Endometrial microvascular endothelial cells (primary cell): ENCODE measurements at regions not wholly inside any gene's neighbourhood (a gene's known extent, or its start where the extent isn't known, plus 50 kb on each side); places are given as distances from the start of the nearest gene placed in this dataset.

Experiments used
- in situ Hi-C: cut with HindIII; loops from 2 replicates; pipeline ENCODE4 v1.10.0; 2017; ENCODE audit warnings: low sequenced_read_pairs, low pct_unique_long_range_greater_than_20kb; ENCODE audit errors: inconsistent ontology term

DNA sequence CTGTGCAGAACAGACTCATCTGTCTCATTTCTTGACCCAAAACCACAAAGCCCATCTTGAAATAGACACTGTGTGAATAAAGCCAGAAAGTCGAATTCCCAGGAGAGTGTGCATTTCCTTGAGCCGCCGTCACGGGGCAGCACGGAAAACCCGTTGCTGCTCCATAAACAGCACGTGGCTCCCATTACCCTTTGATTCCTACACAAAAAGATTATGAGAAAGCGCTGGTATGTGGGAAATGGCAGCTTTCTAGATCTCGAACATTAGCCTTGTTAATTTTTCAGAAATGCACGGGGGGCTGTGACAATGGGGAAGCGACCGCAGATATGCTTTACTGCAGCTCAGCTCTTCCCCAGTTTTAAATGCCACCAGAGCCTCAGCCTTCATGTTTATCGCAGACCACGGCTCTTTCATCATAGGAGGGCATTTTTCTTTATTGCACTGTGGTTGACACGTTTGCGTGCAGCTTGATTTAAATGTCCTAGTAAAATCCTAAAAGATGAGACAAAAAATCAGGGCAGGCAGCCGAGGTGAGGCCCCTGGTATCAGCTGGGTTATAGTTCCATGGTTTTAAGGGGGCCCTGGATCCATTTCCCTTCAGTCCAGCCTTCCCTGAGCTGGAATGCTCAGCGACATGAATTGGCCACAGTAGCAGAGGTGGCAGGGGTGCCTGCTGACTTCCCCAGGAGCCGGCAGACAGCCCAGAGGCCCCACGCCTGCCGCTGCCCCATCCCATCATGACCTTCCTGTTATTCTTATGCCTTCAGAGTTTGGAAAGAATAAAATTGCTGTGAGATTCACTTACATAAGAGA lies 249.3 kb downstream of the NDUFA10 start:
- in situ Hi-C loops = no loop called here

GRCh38 chr2:239774933-239775622 lies 250.1 kb downstream of the NDUFA10 start:
- in situ Hi-C loops = no loop called here

DNA sequence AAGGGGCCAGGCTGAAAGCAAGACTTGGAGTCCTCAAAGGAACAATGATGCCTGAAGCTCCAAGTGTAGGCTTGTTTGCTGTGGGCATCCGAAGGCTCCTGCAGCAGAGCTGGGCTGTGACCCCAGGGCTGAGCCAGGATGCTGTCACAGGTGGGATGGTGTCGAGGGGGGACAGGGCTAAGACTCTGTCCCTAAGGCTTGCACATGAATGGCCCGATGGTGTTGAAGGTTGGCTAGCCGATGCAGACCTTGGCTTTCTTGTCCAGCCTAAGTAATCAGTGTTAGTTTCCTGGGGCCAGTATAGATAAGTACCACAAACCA lies 251.0 kb downstream of the NDUFA10 start:
- in situ Hi-C loops = no loop called here

- in situ Hi-C loops = no loop called here
Measured at GRCh38 chr2:239773228-239774141, 251.7 kb downstream of the NDUFA10 start.

GRCh38 chr2:239772721-239773120 lies 252.4 kb downstream of the NDUFA10 start:
- in situ Hi-C loops = no loop called here

DNA sequence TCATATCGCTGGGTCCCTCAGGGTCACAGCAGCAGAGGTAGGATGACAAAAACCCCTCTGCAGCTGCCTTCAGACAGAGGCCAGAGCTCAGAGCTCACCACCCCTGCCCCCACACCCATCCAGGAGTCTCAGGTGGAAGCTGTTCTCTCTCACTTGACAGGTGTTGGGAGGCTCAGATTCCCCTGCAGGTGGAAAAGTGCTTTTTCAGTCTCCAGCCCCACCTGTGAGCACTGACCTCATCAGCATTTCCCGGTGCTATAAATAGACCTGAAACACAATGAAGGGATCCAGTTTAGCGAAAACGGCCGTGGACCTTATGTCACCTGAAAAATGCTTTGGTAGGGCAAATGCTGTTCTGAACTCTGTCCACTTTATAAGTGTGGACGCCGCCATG lies 254.9 kb downstream of the NDUFA10 start:
- in situ Hi-C loops = no loop called here

GRCh38 chr2:239769554-239770245 lies 255.4 kb downstream of the NDUFA10 start:
- in situ Hi-C loops = no loop called here

DNA sequence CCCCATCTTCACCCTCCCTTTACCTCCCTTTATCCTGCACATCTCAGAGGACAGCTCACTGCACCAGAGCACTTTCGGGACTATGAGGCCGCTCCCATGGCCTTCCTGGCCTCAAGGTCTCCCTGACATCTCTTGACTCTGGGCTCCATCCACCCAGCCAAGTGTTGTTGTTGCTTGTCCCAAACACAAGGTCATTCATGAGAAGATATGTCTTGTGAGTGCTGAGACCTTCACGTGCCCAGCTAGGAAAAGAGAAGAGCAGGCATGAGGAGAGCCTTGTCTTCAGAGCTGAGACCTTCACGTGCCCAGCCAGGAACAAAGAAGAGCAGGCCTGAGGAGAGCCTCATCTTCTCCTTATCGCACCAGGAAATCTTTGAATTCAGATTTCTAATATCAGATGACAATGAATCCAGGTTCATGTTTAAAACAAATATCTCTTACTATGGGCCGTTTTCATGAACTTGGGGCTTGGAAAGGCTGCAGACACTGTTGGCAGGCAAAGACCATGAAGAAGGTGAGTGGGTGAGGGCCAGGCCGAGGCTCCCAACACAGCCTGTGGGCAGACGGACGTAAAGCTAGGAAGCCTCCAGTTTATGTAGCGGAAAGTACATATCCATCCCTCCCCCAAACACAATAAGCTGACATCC lies 256.1 kb downstream of the NDUFA10 start:
- in situ Hi-C loops = no loop called here

GRCh38 chr2:239768031-239768790 lies 256.9 kb downstream of the NDUFA10 start:
- in situ Hi-C loops = no loop called here

- in situ Hi-C loops = no loop called here
Measured at GRCh38 chr2:239767021-239767905, 257.9 kb downstream of the NDUFA10 start.

DNA sequence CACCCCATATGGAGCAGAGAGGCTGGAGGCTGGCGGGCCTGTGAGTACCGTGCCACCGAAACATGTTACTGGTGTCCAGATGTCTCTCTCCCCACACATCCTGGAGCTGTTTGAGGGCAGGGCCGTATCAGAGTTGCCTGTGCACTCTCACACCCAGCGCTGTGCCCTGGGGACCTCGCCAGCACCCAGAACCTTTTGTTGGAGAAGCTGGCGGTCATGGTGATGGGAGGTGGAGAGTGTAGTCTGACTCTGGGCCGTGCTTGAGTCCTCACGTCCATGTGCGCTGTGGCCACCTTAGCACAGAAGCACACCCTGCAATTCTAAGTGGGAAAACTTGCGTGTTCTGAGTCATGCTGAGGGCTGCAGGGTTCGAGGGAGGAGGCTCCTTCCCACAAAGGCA lies 259.2 kb downstream of the NDUFA10 start:
- in situ Hi-C loops = no loop called here

DNA sequence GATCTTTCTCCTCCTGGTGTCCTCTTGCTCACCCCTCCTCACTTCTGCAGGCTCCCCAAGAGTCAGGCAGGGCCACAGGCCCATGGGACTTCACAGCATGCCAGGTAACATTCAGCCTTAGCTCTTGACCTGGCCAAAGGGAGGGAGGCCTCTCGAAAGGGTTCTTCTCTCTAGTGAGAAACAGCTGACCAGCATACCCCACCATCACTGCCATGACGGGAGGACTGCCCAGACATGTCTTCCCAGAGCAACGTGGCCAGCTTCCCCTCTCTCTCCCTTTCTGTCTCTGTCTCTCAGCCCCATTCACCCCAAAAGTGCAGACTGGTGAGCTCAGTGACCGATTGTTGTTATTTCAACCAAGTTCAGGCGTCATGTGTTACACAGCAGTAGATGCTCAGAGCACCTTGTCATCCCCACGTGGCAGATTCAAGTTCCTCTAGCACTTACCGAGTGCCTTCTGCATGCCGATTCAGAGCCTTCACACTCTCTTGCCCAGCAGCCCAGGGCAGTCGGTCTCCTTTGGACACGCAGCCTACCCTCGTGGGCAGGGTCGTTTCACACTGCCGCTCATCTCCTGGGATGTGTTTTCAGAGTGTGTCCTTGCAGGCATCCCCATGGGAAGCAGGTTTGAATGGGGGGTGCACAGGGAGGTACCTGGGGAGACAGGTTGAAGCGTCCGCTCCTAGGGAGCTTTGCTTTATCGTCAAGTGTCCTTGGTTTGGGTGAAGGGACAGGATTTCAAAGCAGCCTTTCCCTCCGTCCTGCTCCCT lies 259.9 kb downstream of the NDUFA10 start:
- in situ Hi-C loops = no loop called here

- in situ Hi-C loops = no loop called here
Measured at GRCh38 chr2:239763433-239764097, 261.6 kb downstream of the NDUFA10 start.

DNA sequence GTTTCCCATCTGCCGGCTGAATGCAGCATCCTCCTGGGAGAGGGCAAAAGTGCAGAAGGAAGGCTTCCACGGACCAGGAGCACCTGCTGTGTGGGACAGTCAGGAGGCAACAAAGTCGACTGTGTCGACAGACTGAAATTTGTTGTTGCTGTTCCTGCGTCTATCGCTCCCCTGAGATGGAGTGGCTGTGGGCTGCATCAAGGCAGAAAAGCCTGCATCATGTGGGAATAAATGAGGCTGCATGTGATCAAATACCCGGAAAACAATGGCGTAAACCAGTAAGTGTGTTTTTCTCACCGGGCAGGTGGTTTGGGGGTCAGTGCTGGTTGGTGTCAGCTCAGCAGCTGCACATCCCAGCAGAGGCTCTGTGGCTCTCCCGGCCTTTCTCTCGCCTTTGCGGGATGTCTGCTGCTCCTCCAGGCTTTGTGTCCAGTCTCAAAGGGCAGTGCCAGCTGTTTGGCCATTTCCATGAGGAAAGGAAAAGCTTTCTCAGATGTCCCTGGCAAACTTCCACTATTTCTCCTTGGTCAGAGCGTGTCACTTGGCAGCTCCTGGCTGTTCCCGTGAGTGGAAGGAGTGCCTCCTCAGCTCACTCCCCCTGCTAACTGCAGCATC lies 262.4 kb downstream of the NDUFA10 start:
- in situ Hi-C loops = no loop called here

GRCh38 chr2:239762106-239762505 lies 263.0 kb downstream of the NDUFA10 start:
- in situ Hi-C loops = no loop called here
